Breast epithelium (tissue), 4 donors: ENCODE measurements at regions not wholly inside any gene's neighbourhood (a gene's known extent, or its start where the extent isn't known, plus 50 kb on each side); places are given as distances from the start of the nearest gene placed in this dataset.

Experiments used
- DNase-seq, 2 donors: peaks; one replicate each; pipeline ENCODE4 v3.0.0-alpha.2; 2019; ENCODE audit warnings: low spot score in 2 of 2
- H3K27ac ChIP-seq, 2 donors: fragments of 200-600 bp; sonication (generic) in 1 of 2; one replicate each; pipeline ENCODE4 v1.5.1; 2016 to 2019; ENCODE audit warnings: mild to moderate bottlenecking in 1 of 2
- H3K27me3 ChIP-seq, 2 donors: fragments of 200-600 bp; sonication (generic) in 1 of 2; one replicate each; pipeline versions ENCODE4 v1.5.1 to v1.6.0; 2017 to 2019; ENCODE audit warnings: control low read depth in 1 of 2, mild to moderate bottlenecking in 1 of 2
- H3K36me3 ChIP-seq: fragments of 200-600 bp; one replicate; pipeline ENCODE4 v1.5.1; 2019
- H3K4me1 ChIP-seq, 2 donors: fragments of 200-600 bp; sonication (generic); one replicate each; pipeline ENCODE4 v1.5.1; 2016 to 2019; ENCODE audit warnings: control low read depth in 1 of 2
- H3K4me3 ChIP-seq, 3 donors: fragments of 200-600 bp; sonication (generic); 1 replicate in 2 of 3; 2 replicates in 1 of 3; pipeline ENCODE4 v1.5.1; 2016 to 2019; ENCODE audit warnings: mild to moderate bottlenecking in 3 of 3, moderate library complexity in 2 of 3
- H3K9me3 ChIP-seq, 2 donors: fragments of 200-600 bp; sonication (generic) in 1 of 2; one replicate each; pipeline ENCODE4 v1.5.1; 2016 to 2019; ENCODE audit warnings: control low read depth in 1 of 2
- POLR2A ChIP-seq: fragments of 450-650 bp; IDR thresholded peaks from one replicate; pipeline ENCODE4 v1.6.1; 2016; ENCODE audit warnings: antibody characterized with exemption, mild to moderate bottlenecking, moderate library complexity
- POLR2AphosphoS5 ChIP-seq, 3 donors: sonication (generic); formaldehyde crosslinking; IDR thresholded peaks; one replicate each; pipeline ENCODE4 v1.6.1; 2017; ENCODE audit warnings: antibody characterized with exemption in 3 of 3
- intact Hi-C: fragments of 100-400 bp; cut with DNase I; formaldehyde crosslinking; loops from one replicate; pipeline ENCODE4 v1.15.1; 2023; ENCODE audit warnings: low total_unique reads
- TF ChIP-seq, protein P1 (sequence below), 3 donors: fragments of 450-650 bp; IDR thresholded peaks; one replicate each; pipeline ENCODE4 v1.5.1; 2016 to 2017; ENCODE audit warnings: antibody characterized with exemption in 3 of 3, mild to moderate bottlenecking in 3 of 3, moderate library complexity in 3 of 3

DNA sequence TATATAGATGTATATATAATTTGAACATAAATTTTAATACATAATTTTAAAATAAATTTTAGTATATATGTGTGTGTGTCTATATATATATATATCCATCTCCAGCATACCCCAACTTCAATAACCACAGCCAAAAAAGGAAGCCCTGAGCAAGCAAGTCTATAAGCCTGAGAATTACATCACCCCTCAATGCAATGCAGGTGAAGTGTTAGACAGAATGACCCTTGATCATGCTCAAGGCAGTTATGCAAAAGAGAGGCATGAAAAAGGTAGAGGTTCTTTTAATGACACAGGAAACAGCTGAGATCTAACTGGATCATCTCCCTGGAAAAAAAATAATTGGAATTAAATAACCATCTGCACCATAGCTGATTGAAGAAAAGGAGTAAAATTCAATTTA is 557.9 kb upstream of the ANO5 start:
- Histone ChIP-seq H3K9me3 (peaks cover 0 to 4% of the 10 kb centered on the region in 2 donors), H3K4me1 (no peaks in the 10 kb centered on the region), H3K36me3 (no peaks in the 10 kb centered on the region), H3K27me3 (no peaks in the 10 kb centered on the region), H3K4me3 (no peak overlapping the region), H3K27ac (no peak overlapping the region)
- DNase-seq, result no peak
- TF ChIP-seq POLR2AphosphoS5 (IDR thresholded peaks at IDR 0.05) (no peak), POLR2A (no peak)
- intact Hi-C loops, result no loop called here

DNA sequence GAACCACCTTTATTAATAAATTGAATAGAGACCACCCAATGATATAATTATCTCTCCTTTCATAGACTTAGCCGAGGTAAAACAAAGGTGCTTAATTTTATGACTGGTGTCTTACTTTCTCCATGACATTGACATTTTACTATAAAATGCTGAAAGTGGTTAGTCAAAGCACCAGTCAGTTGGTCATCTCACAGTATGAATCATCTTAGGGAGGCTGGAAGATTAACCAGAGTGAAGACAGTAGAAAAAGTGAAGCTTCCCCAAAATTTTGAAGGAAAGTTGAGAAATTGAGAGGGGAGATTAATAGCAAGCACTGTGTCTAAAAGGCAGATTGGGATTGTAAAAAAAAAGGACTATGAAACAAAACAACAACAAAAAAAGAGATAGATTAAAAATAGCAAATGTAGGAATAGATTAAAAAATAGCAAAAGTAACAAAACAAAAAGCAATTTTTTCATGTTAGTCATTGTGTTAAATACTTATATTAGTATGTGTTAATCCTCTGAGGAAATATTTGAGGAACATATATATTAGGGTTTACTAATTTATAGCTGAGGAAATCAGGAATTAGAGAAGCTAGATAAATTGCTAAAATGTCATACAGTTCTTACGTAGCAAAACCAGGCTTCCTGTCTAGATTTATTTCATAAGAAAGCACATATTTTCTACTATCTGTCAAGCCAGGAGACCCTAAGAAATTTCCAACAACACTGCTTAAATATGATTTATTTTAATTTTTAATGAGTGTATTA is 557.3 kb upstream of the ANO5 start:
- H3K4me1 ChIP-seq, result no peaks in the 10 kb centered on the region
- TF ChIP-seq POLR2A (no peak), POLR2AphosphoS5 (IDR thresholded peaks at IDR 0.05) (no peak)
- TF ChIP-seq, protein P1, sequence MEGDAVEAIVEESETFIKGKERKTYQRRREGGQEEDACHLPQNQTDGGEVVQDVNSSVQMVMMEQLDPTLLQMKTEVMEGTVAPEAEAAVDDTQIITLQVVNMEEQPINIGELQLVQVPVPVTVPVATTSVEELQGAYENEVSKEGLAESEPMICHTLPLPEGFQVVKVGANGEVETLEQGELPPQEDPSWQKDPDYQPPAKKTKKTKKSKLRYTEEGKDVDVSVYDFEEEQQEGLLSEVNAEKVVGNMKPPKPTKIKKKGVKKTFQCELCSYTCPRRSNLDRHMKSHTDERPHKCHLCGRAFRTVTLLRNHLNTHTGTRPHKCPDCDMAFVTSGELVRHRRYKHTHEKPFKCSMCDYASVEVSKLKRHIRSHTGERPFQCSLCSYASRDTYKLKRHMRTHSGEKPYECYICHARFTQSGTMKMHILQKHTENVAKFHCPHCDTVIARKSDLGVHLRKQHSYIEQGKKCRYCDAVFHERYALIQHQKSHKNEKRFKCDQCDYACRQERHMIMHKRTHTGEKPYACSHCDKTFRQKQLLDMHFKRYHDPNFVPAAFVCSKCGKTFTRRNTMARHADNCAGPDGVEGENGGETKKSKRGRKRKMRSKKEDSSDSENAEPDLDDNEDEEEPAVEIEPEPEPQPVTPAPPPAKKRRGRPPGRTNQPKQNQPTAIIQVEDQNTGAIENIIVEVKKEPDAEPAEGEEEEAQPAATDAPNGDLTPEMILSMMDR (IDR thresholded peaks at IDR 0.05), result no peak
- H3K9me3 ChIP-seq, result peaks cover 0 to 4% of the 10 kb centered on the region in 2 donors
- intact Hi-C loops, result no loop called here
- no peak overlapping the region for H3K4me3 ChIP-seq
- H3K27ac ChIP-seq, result no peak overlapping the region
- H3K36me3 ChIP-seq, result no peaks in the 10 kb centered on the region
- DNase-seq, result no peak
- no peaks in the 10 kb centered on the region for H3K27me3 ChIP-seq

DNA sequence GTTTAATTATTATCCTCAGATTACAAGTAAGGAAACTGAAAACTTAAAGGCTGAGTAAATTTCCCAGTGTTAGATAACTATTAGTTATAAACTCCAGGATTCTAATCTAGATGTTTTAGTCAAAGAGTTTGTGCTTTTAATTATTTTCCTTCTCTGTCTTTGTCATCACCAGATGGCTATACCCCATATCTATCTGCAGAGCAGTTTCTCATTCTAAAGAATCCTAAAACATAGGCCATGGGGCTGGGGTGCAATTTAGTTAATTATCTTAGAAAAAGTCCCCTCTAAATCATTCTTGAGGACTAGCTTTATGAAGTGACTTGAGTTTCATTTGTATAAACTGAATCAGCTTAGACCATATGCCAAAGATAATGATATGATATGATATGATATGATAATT is 556.3 kb upstream of the ANO5 start:
- DNase-seq, result no peak
- peaks cover 0 to 4% of the 10 kb centered on the region in 2 donors for H3K9me3 ChIP-seq
- no peaks in the 10 kb centered on the region for H3K36me3 ChIP-seq
- no peaks in the 10 kb centered on the region for H3K4me1 ChIP-seq
- intact Hi-C loops, result no loop called here
- no peak for TF ChIP-seq POLR2AphosphoS5 (IDR thresholded peaks at IDR 0.05)
- no peak for TF ChIP-seq POLR2A
- TF ChIP-seq, protein P1 (IDR thresholded peaks at IDR 0.05), result no peak
- no peak overlapping the region for H3K27ac ChIP-seq
- H3K4me3 ChIP-seq, result no peak overlapping the region
- H3K27me3 ChIP-seq, result no peaks in the 10 kb centered on the region

DNA sequence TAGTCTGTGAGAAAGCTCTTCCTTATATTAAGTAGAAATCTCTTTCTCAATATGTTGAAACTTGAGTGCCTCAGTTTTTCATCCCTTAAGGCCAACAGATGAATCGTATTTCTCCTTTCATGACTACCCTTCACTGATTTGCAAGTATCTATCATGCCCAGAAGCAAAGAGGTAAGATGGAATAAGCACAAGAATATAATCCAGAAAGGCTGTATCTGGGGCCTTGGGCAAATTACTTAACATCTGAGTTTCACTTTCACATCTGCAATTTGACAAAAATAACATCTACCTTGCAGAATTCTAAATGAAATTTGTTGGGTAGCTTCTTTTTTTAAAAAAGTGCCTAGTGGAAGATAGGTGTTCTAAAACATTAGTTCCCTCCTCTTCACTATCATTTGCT is 552.4 kb upstream of the ANO5 start:
- intact Hi-C loops, result no loop called here
- no peak for DNase-seq
- H3K36me3 ChIP-seq, result no peaks in the 10 kb centered on the region
- TF ChIP-seq POLR2A (no peak), POLR2AphosphoS5 (IDR thresholded peaks at IDR 0.05) (no peak)
- TF ChIP-seq, protein P1 (IDR thresholded peaks at IDR 0.05), result no peak
- no peak overlapping the region for H3K27ac ChIP-seq
- no peaks in the 10 kb centered on the region for H3K27me3 ChIP-seq
- H3K4me3 ChIP-seq, result no peak overlapping the region
- H3K4me1 ChIP-seq, result no peaks in the 10 kb centered on the region
- H3K9me3 ChIP-seq, result peaks cover 0 to 4% of the 10 kb centered on the region in 2 donors

DNA sequence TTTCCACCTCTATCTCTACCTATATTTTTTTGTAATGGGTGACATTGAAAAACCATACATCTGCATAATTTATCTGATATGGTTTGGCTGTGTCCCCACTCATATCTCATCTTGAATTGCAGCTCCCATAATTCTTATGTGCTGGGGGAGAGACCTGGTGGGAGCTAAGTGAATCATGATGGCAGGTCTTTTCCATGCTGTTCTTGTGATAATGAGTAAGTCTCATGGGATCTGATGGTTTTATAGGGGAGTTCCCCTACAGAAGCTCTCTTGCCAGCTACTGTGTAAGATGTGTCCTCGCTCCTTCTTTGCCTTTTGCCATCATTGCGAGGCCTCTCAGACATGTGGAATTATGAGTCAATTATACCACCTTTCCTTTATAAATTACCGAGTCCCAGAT is 551.0 kb upstream of the ANO5 start:
- TF ChIP-seq, protein P1 (IDR thresholded peaks at IDR 0.05), result no peak
- no peaks in the 10 kb centered on the region for H3K36me3 ChIP-seq
- no peak overlapping the region for H3K4me3 ChIP-seq
- intact Hi-C loops, result no loop called here
- H3K4me1 ChIP-seq, result no peaks in the 10 kb centered on the region
- no peak overlapping the region for H3K27ac ChIP-seq
- DNase-seq, result no peak
- peaks cover 0 to 4% of the 10 kb centered on the region in 2 donors for H3K9me3 ChIP-seq
- H3K27me3 ChIP-seq, result no peaks in the 10 kb centered on the region
